Sigmoid colon (tissue), 6 donors: ENCODE measurements at regions not wholly inside any gene's neighbourhood (a gene's known extent, or its start where the extent isn't known, plus 50 kb on each side); places are given as distances from the start of the nearest gene placed in this dataset.

Source experiments
- DNase-seq: peaks from one replicate; pipeline ENCODE4 v3.0.0-alpha.2; 2019
- H3K27ac ChIP-seq, 4 donors: fragments of 200-600 bp; sonication (generic); one replicate each; pipeline ENCODE4 v1.5.1; 2016 to 2019; ENCODE audit warnings: mild to moderate bottlenecking in 1 of 4
- H3K27me3 ChIP-seq, 3 donors: fragments of 200-600 bp; sonication (generic); one replicate each; pipeline ENCODE4 v1.5.1; 2019; ENCODE audit warnings: mild to moderate bottlenecking in 1 of 3
- H3K36me3 ChIP-seq, 4 donors: fragments of 200-600 bp; sonication (generic); one replicate each; pipeline ENCODE4 v1.5.1; 2016 to 2019
- H3K4me1 ChIP-seq, 4 donors: fragments of 200-600 bp; sonication (generic); one replicate each; pipeline ENCODE4 v1.5.1; 2017 to 2019
- H3K4me3 ChIP-seq, 4 donors: fragments of 200-600 bp; sonication (generic); one replicate each; pipeline ENCODE4 v1.5.1; 2017 to 2019; ENCODE audit warnings: mild to moderate bottlenecking in 2 of 4, moderate library complexity in 1 of 4
- H3K9me3 ChIP-seq, 4 donors: fragments of 200-600 bp in 3 of 4; sonication (generic) in 3 of 4; one replicate each; pipeline versions ENCODE4 v1.5.1 to v1.6.1; 2013 to 2019
- EP300 ChIP-seq, 4 donors: sonication (generic); formaldehyde crosslinking; IDR thresholded peaks; one replicate each; pipeline ENCODE4 v1.6.1; 2017; ENCODE audit warnings: antibody characterized with exemption in 4 of 4
- POLR2A ChIP-seq, 2 donors: fragments of 450-650 bp; IDR thresholded peaks; one replicate each; pipeline ENCODE4 v1.6.1; 2016; ENCODE audit warnings: antibody characterized with exemption in 2 of 2, mild to moderate bottlenecking in 2 of 2, moderate library complexity in 2 of 2
- POLR2AphosphoS5 ChIP-seq, 4 donors: sonication (generic); formaldehyde crosslinking; IDR thresholded peaks; one replicate each; pipeline ENCODE4 v1.6.1; 2017; ENCODE audit warnings: antibody characterized with exemption in 4 of 4
- WGBS, 2 donors: extraction: QIAGEN DNeasy Blood & Tissue Kit; methylation state at CpG; one replicate each; pipeline ENCODE4 v1.1.7; 2013; 5-methylcytosine and 5-hydroxymethylcytosine counted together
- intact Hi-C: fragments of 100-400 bp; cut with DNase I; formaldehyde crosslinking; loops from one replicate; pipeline ENCODE4 v1.15.1; 2023
- TF ChIP-seq, protein P1 (sequence below), 4 experiments: fragments of 450-650 bp in 3 of 4; fragments of 200-600 bp in 1 of 4; IDR thresholded peaks; one replicate each; pipeline ENCODE4 v1.5.1; 2016 to 2019; ENCODE audit warnings: antibody characterized with exemption in 4 of 4, mild to moderate bottlenecking in 3 of 4, moderate library complexity in 2 of 4
- donor health status: healthy with polysubstance abuse.
- donor health status: healthy.

DNA sequence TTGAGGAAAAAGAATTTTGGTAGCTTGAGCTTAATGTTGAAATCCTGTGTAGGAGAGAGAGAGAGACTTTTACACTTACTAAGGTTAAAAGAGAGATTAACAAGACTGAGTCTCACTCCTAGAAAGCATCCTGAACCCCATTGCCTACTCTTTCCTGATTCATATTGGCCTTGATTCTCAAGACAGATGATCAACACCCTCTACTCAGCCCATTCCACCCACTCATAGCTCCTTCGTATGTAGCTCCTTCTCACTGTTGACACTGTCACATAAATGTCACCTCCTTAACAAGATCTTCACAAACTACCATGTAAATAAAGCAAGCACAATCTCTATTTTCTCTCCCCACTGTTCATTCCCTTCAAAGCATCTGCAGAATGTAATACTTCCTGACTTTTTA lies 574.6 kb upstream of the LMCD1 start:
- intact Hi-C loops, result no loop called here
- Histone ChIP-seq H3K9me3 (no peaks in the 10 kb centered on the region), H3K27ac (no peak overlapping the region), H3K4me1 (no peaks in the 10 kb centered on the region), H3K4me3 (no peak overlapping the region), H3K36me3 (no peaks in the 10 kb centered on the region), H3K27me3 (no peaks in the 10 kb centered on the region)
- DNase-seq, result no peak
- 43 to 53% methylated on average over 1 of the region's 1 CpG for WGBS, 2 donors
- no peak for TF ChIP-seq POLR2AphosphoS5 (IDR thresholded peaks at IDR 0.05)
- TF ChIP-seq POLR2A (IDR thresholded peaks at IDR 0.05), result no peak
- TF ChIP-seq, protein P1, sequence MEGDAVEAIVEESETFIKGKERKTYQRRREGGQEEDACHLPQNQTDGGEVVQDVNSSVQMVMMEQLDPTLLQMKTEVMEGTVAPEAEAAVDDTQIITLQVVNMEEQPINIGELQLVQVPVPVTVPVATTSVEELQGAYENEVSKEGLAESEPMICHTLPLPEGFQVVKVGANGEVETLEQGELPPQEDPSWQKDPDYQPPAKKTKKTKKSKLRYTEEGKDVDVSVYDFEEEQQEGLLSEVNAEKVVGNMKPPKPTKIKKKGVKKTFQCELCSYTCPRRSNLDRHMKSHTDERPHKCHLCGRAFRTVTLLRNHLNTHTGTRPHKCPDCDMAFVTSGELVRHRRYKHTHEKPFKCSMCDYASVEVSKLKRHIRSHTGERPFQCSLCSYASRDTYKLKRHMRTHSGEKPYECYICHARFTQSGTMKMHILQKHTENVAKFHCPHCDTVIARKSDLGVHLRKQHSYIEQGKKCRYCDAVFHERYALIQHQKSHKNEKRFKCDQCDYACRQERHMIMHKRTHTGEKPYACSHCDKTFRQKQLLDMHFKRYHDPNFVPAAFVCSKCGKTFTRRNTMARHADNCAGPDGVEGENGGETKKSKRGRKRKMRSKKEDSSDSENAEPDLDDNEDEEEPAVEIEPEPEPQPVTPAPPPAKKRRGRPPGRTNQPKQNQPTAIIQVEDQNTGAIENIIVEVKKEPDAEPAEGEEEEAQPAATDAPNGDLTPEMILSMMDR (IDR thresholded peaks at IDR 0.05), result no peak

DNA sequence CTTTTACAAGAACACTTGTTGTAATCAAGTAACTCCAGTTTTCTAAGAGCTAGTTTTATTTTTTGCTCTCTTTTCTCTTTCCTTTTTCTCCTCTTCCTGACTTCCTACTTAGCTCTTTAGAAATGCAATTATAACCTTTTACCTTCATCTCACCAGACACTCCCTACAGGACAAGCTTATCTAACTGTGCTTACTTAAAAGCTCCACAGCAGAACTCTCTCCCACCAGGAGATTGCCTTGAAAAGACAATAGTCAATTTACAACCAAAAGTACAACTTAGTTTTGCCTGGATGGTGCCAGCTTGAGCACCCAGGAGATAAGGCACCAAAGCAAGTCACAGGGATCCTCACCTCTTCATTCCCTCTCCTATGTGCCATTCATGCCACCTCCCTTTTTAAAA lies 573.8 kb upstream of the LMCD1 start:
- H3K36me3 ChIP-seq, result no peaks in the 10 kb centered on the region
- intact Hi-C loops, result no loop called here
- TF ChIP-seq, protein P1 (IDR thresholded peaks at IDR 0.05), result no peak
- TF ChIP-seq EP300 (IDR thresholded peaks at IDR 0.05) (no peak), POLR2A (IDR thresholded peaks at IDR 0.05) (no peak), POLR2AphosphoS5 (IDR thresholded peaks at IDR 0.05) (no peak)
- no peak overlapping the region for H3K27ac ChIP-seq
- H3K4me3 ChIP-seq, result no peak overlapping the region
- H3K9me3 ChIP-seq, result no peaks in the 10 kb centered on the region
- H3K4me1 ChIP-seq, result no peaks in the 10 kb centered on the region
- DNase-seq, result no peak
- H3K27me3 ChIP-seq, result no peaks in the 10 kb centered on the region

DNA sequence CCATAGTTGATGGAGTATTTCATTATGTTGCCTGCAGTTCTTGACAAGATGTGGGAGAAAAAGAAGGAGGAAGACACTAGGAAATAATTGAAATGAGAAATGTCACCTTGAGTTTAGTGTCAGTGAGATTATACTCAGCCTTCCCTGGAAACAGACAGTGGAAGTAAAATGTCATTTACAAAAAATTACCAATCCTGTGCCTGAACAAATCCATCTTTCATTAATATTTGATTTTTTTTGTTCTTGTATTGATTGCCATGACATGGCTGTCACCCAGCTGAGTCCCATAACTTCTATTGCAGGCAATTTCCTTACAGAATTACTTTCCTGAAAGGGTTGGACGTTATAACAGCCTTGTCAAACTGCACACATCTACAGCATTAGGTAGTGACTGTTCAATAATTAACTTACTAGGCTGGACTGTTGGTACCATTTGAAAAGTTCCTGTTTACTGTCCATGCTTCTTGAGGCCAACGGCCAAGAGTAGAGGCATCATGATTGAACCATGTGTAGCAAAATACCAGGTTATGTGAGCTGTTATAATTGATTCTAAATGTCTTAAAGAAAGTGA lies 572.2 kb upstream of the LMCD1 start:
- intact Hi-C loops, result no loop called here
- H3K27ac ChIP-seq, result no peak overlapping the region
- H3K4me3 ChIP-seq, result no peak overlapping the region
- H3K9me3 ChIP-seq, result no peaks in the 10 kb centered on the region
- WGBS, 2 donors, result 17 to 54% methylated on average over 2 of the region's 2 CpGs
- no peak for DNase-seq
- no peaks in the 10 kb centered on the region for H3K36me3 ChIP-seq
- TF ChIP-seq, protein P1 (IDR thresholded peaks at IDR 0.05), result no peak
- TF ChIP-seq POLR2A (IDR thresholded peaks at IDR 0.05) (no peak), POLR2AphosphoS5 (IDR thresholded peaks at IDR 0.05) (no peak), EP300 (IDR thresholded peaks at IDR 0.05) (no peak)
- H3K4me1 ChIP-seq, result no peaks in the 10 kb centered on the region
- no peaks in the 10 kb centered on the region for H3K27me3 ChIP-seq

DNA sequence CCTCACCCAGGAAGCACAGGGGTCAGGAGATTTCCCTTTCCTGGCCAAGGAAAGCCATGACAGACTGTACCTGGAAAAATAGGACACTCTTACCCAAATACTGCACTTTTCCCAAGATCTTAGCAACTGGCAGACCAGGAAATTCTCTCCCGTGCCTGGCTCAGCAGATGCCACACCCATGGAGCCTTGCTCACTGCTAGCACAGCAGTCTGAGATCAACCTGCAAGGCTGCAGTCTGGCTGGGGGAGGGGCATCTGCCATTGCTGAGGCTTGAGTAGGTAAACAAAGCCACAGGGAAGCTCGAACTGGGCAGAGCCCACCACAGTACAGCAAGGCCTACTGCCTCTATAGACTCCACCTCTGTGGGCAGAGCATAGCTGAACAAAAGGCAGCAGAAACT lies 567.3 kb upstream of the LMCD1 start:
- intact Hi-C loops, result no loop called here
- H3K4me3 ChIP-seq, result no peak overlapping the region
- TF ChIP-seq POLR2AphosphoS5 (IDR thresholded peaks at IDR 0.05) (no peak), EP300 (IDR thresholded peaks at IDR 0.05) (no peak), POLR2A (IDR thresholded peaks at IDR 0.05) (no peak)
- TF ChIP-seq, protein P1 (IDR thresholded peaks at IDR 0.05), result no peak
- no peaks in the 10 kb centered on the region for H3K4me1 ChIP-seq
- H3K36me3 ChIP-seq, result no peaks in the 10 kb centered on the region
- H3K9me3 ChIP-seq, result no peaks in the 10 kb centered on the region
- no peak for DNase-seq
- 16 to 63% methylated on average over 2 of the region's 2 CpGs for WGBS, 2 donors
- H3K27me3 ChIP-seq, result no peaks in the 10 kb centered on the region
- no peak overlapping the region for H3K27ac ChIP-seq

DNA sequence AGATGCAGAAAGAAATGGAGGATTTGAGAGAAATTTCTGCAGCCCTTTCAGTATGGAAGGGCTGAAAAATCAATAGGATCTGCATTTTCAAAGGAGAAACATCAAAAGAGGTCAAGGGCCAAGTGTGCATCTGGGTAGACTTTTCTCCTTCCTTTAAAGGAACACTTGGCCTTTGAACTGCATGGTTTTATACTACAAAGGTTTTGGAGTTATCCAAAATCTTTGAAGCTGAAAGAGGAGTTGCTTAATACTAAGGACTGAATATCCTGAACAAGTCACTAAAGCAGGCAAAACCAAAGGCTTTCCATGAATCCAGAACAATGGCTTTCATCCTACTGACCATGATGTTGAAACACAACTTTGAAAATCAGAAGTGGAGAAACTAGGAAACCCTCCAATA lies 553.7 kb upstream of the LMCD1 start:
- H3K27me3 ChIP-seq, result no peaks in the 10 kb centered on the region
- no peak for DNase-seq
- no peak for TF ChIP-seq EP300 (IDR thresholded peaks at IDR 0.05)
- TF ChIP-seq, protein P1 (IDR thresholded peaks at IDR 0.05), result no peak
- TF ChIP-seq POLR2AphosphoS5 (IDR thresholded peaks at IDR 0.05), result no peak
- no peak for TF ChIP-seq POLR2A (IDR thresholded peaks at IDR 0.05)
- H3K36me3 ChIP-seq, result no peaks in the 10 kb centered on the region
- H3K9me3 ChIP-seq, result no peaks in the 10 kb centered on the region
- no peaks in the 10 kb centered on the region for H3K4me1 ChIP-seq
- no peak overlapping the region for H3K4me3 ChIP-seq
- intact Hi-C loops, result no loop called here
- H3K27ac ChIP-seq, result no peak overlapping the region
